ENCODE measurements at regions not wholly inside any gene's neighbourhood (a gene's known extent, or its start where the extent isn't known, plus 50 kb on each side); places are given as distances from the start of the nearest gene placed in this dataset.

GRCh38 chr1:181318022-181318857 is 165.1 kb upstream of the CACNA1E start:
- Histone ChIP-seq H3K9me3 (ENCODE audit: control insufficient read depth, insufficient read depth, low read depth, low read length) (no peaks in the 10 kb centered on the region), H3K36me3 (ENCODE audit: control insufficient read depth in 2 of 2, insufficient read depth in 1 of 2, low read length in 2 of 2) (no peaks in the 10 kb centered on the region), H3K4me3 (ENCODE audit: low read depth, low read length) (peak overlapping the region; percentile 27), H3K4me1 (ENCODE audit: control insufficient read depth, insufficient read depth, low read length) (no peaks in the 10 kb centered on the region; the same call in 1 of the 2 replicates), H3K27ac (ENCODE audit: extremely low read depth, low read depth, low read length) (no peak overlapping the region)
- POLR2A ChIA-PET, result no interaction called here
- CTCF ChIA-PET, result no interaction called here
- TF ChIP-seq ZNF76 (tag by site-specific recombination; IDR thresholded peaks at IDR 0.05; ENCODE audit: borderline replicate concordance, low read depth) (no peak), ZNF366 (tag by site-specific recombination; conservative IDR thresholded peaks at IDR 0.05) (no peak), BCL6B (tag by site-specific recombination; IDR thresholded peaks at IDR 0.05) (no peak), ZBTB17 (tag by site-specific recombination; IDR thresholded peaks at IDR 0.05) (peak; percentile 93), ZNF704 (tag by site-specific recombination; IDR thresholded peaks at IDR 0.05) (no peak), ZNF548 (tag by site-specific recombination; IDR thresholded peaks at IDR 0.05) (no peak), ZNF121 (tag by site-specific recombination; IDR thresholded peaks at IDR 0.05) (no peak), ZNF692 (tag by site-specific recombination; IDR thresholded peaks at IDR 0.05) (no peak), ZFP37 (tag by site-specific recombination; IDR thresholded peaks at IDR 0.05) (no peak), ZNF248 (tag by site-specific recombination; IDR thresholded peaks at IDR 0.05) (no peak), ZNF37A (tag by site-specific recombination; IDR thresholded peaks at IDR 0.05) (no peak), SP7 (tag by site-specific recombination; IDR thresholded peaks at IDR 0.05) (no peak), ZBTB44 (tag by site-specific recombination; IDR thresholded peaks at IDR 0.05) (no peak), ZNF660 (tag by site-specific recombination; IDR thresholded peaks at IDR 0.05) (no peak), ZNF623 (tag by site-specific recombination; IDR thresholded peaks at IDR 0.05) (no peak), PRDM2 (tag by site-specific recombination; IDR thresholded peaks at IDR 0.05; ENCODE audit: borderline replicate concordance) (no peak), ZNF768 (tag by site-specific recombination; IDR thresholded peaks at IDR 0.05) (no peak), AEBP2 (tag by site-specific recombination; IDR thresholded peaks at IDR 0.05; ENCODE audit: borderline replicate concordance) (no peak), ZNF239 (tag by site-specific recombination; IDR thresholded peaks at IDR 0.05) (no peak), KLF7 (tag by site-specific recombination; IDR thresholded peaks at IDR 0.05; ENCODE audit: borderline replicate concordance) (no peak), ZSCAN4 (tag by site-specific recombination; IDR thresholded peaks at IDR 0.05) (no peak), ZNF132 (tag by site-specific recombination; IDR thresholded peaks at IDR 0.05; ENCODE audit: borderline replicate concordance) (no peak), TRIM28 (IDR thresholded peaks at IDR 0.05; ENCODE audit: borderline replicate concordance, low read length) (no peak)
